Medulla oblongata (tissue), 1 donor: ENCODE measurements at regions not wholly inside any gene's neighbourhood (a gene's known extent, or its start where the extent isn't known, plus 50 kb on each side); places are given as distances from the start of the nearest gene placed in this dataset.

Source experiments
- DNase-seq: peaks from one replicate; pipeline ENCODE4 v3.0.0-alpha.2; 2015; ENCODE audit errors: extremely low spot score

DNA sequence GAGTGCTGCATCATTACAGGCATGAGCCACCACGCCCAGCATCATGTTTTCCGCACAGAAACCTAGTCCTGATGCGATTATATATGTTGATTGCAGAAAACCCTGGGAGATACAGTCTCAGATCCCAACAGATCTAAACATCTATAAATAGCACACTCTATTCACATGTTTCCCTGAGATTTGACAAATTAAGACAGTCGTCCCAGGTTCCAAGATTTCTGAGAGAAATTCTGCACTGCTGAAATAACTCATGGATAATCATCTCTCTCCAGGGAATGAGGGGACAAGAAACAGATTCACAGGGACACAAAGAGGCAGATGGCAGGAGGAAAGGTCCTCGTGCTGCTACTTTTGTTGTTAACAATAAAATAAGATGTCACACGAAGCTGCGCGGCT lies 393.1 kb upstream of the CELF2 start:
- no peak for DNase-seq

DNA sequence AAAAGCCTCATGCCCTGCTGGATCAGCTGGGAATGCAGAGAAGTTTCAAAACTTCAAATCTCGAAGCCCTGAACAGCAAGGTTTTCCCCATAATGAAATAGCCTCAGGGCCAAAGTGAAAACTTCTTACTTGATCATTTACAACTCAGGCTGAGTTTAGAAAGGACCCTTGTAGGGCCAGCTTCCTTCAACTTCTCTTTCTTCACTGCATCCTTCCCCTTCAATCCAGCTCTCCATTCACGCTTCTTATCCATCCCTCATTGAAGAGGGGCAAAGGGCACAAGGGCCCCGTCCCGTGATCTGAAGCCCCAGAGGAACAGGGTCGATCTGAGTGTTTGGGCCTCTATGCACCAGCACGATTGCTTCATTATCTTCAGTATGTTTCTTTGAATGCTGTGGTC lies 392.2 kb upstream of the CELF2 start:
- no peak for DNase-seq

- no peak for DNase-seq
These were observed 390.9 kb upstream of the CELF2 start for GRCh38 chr10:10626734-10627133.

DNA sequence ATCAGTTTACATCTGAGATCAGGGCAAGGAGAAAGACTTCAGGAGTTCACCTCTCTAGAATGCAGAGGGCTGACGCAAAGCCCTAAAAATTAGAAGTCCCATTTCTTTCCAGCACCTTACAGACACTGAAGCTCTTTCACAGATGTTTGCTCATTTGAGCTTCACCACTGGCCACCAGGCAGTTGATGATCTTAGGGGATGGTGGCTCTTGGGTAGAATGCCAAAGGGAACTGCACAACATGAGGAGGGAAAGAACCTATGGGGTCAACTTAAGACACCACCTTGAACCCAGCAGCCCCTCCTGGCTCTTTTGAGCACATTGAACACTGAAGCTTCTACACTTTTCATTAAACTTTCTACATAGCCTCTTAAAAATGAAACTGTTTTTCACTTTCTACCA lies 390.3 kb upstream of the CELF2 start:
- no peak for DNase-seq

DNA sequence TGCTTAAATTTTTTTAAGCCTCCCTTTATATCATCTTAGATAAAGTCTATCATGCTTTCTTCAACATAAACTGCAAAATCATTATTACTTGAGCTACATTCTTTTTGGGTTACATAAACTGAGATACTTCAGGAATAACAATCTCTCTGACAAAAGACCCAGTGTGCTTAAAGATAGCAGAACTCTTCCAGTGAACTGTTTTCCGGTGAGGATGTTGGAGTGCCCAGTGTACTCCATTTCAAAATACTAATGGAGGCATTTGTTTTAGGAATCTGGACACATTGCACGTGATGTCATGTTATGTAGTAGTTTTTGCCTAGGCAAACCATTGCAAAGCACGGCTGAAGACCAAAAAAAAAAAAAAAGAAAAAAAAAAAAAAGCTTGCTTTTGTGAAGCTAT lies 388.2 kb upstream of the CELF2 start:
- no peak for DNase-seq

DNA sequence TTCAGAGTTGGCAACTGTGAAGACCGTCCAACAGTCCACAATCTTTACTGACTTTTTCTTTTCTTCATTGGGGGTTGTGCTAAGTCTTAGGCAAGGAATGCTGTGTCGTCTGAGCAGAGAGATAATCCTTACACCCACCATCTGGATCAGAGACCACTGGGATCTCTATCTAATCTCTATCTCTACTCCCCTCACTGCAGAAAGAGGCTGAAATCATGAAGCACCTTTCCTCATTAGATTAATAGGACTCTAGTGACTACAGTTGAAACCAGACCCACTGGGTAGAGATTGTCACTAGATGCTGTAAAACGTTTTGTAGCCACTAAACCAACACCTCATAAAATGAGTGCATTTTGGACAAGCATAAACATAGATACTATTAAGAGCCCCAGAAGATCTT lies 387.4 kb upstream of the CELF2 start:
- DNase-seq = no peak

- DNase-seq = no peak
These were observed 386.9 kb upstream of the CELF2 start for GRCh38 chr10:10630782-10631181.

DNA sequence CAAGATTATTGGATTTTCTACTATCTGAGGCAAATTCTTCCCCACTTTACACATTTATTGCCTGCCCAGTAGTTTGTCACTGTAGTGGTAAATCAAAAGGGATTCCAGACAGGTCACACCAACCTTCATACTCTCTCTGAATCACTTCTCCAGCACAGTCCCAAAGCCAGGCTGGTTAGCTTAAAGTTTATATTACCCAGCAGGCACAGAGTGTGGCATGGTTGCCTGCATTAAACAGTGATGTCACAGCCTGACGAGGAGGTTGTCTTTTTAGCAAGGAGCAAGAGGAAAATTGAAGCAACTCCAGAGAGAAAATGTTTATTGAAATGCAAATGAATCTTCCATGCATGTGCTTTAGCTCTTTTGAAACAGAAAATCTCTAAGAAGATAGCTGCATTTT lies 375.5 kb upstream of the CELF2 start:
- DNase-seq = no peak

DNA sequence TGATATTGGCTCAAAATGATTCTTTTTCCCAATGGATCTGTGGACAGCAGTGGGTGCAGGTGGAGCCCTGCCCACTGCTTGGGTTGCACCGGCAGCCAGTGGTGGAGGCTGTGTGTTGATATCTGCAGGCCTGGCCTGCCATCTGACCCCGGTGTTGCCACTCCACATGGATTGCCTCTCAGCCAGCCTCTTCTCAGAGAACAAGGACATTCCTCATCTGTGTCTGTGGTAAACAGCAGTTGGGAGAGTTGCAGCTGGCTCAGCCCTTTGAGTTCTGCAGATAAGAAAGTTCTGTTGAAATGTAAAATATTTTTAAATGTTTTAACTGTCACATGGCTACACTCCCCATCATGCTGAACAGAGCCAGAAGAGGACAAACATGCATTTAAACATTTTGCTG lies 374.9 kb upstream of the CELF2 start:
- no peak for DNase-seq

DNA sequence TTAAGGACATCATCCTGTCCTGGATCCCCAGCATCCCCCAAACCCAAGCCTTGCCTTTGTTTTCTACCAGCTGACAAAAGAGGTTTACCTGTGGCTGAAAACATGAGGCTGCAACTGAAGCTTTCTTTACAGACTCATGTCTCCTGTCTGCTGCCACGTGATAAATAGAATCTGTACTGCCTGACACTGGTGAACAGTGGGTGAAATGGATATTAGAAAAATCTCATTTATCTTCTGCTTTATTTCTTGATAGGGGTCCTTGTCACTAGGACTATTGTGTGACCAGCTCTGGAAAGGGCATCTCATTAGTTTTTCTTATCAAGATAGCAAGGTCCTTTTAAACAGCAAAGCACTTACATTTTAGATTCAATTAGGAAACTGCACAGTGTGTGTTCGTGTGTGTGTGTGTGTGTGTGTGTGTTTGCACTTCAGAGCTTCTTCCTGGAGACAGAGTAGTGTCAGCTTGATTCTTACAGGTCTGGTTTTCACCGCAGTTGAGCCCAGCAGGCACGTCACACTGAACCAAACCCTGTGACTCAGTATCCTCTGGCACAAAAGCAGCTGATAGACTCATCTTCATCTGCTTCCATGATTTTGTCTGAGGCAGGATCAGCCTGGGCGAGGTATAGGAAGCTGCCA lies 373.5 kb upstream of the CELF2 start:
- no peak for DNase-seq

- DNase-seq = no peak
These were observed 372.8 kb upstream of the CELF2 start for GRCh38 chr10:10644676-10645385.

GRCh38 chr10:10647331-10647730 lies 370.3 kb upstream of the CELF2 start:
- no peak for DNase-seq

DNA sequence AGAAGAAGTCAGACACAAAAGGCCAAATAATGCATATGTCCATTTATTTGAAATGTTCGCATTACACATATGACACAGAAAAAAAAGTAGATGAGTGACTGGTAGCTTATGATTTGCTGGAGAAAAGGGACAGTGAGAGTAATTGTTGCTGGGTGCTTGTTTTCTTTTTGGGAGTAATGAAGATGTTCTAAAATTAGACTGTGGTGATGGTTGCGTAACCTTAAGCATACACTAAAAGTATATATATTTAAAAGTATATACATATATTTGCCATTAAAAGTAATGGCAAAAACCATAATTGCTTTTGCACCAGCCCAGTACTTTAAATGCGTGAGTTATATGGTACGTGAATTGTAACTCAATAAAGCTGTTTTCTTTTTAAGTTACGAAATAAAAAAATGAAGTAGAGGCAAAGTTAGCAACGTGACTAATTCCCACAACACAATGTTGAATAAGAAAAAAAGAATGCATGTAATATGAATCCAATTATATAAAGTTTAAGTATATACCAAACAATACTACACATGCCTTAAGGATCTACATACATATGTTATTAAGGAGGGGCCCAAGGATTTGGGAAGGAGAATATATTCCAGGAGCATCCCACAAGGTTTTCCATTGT lies 360.4 kb upstream of the CELF2 start:
- DNase-seq = no peak

- no peak for DNase-seq
These were observed 359.4 kb upstream of the CELF2 start for GRCh38 chr10:10658172-10658785.

- no peak for DNase-seq
These were observed 357.6 kb upstream of the CELF2 start for GRCh38 chr10:10660054-10660453.

- DNase-seq = no peak
These were observed 356.5 kb upstream of the CELF2 start for GRCh38 chr10:10661176-10661575.

DNA sequence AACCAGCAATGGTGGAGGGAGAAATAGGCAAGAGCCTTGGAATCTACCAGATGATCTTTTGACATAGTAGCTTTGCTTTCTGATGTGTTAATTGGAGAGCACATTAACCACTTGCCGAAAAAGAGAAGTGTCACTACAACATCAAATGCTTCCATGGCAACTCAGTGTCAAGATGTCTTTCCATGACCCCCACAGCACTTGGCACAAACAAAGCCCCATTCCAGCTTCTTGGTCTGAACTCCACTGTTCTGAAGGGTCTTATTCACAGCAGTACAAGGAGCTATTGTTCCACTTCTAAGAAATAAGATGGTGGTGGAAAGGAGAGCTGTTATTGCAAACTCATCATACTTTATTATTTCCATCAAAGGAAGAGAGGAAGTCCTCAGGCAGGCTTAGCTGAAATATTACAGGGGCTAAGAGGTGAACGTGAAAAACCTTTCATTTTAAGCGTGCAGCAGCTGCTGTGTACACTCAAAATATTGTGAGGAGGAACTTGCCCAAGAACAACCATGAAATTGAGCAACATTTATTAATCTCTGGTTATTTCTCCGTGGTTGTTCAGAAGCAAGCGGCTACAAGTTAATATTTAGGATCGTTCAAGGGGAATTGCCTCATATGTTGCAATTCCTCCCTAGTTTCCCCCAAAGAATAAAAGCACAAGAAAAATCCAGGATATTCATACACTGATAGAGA lies 354.8 kb upstream of the CELF2 start:
- peak; percentile 20 for DNase-seq

DNA sequence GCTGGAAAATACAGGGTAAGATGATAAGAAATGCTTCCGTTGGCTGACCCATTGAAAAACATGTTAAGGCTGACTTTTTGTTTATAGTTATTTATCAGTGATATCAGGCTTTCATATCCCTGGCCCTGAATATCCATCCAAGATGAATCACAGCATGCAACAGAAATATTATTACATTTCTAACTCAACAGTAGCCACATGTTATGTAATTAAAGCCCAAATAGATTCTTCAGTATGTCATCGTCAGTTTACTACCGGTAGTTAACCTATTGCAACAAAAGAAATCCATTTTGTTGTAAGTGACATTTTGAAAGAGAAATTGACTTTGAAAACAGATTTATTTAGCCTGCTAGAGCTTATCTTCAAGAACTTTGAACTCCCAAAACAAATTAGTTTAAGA lies 354.1 kb upstream of the CELF2 start:
- DNase-seq = no peak

GRCh38 chr10:10665750-10666149 lies 351.9 kb upstream of the CELF2 start:
- no peak for DNase-seq

GRCh38 chr10:10667466-10667865 lies 350.2 kb upstream of the CELF2 start:
- DNase-seq = no peak

DNA sequence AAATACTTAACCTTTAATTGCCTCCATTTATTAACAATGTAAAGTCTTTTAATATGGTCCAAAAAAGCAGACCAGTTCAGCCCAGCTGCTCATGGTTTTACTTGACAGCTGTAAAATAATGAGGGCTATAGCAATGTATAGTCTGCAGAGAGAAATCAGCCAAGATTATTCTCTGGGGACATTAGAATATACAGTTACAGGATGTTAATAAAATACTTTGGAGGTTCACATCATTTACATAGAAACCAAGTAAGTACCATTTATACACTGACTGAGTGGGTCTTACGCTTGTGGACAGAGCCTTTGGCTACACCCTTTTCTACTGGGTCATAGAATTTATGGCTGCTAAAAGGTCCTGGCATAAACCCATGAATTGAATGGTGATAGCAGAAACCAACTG lies 340.7 kb upstream of the CELF2 start:
- no peak for DNase-seq

DNA sequence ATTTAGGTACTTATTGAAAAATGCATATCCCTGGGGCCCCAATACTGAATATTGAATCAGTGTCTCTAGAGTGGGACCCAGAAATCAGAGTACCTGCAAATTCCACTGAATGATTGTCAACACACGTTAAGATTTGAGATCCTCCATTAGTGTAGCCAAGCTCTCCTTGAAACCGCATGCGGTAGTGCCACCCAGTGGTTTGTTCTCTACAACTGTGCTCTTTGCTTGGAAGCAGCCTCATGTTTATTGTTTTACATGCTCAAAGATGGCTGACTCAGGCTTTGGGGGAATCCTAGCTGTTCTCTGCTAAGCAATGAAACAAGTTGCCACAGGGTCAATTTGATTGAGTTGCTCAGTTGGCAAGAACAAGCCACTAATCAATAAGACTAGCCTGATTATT lies 340.2 kb upstream of the CELF2 start:
- peak; percentile 75 for DNase-seq
